ENCODE measurements at regions not wholly inside any gene's neighbourhood (a gene's known extent, or its start where the extent isn't known, plus 50 kb on each side); places are given as distances from the start of the nearest gene placed in this dataset.

- CTCF ChIA-PET = no interaction called here
- intact Hi-C loops (cut with micrococcal nuclease) = no loop called here
Observed at GRCh38 chr2:16000642-16001041, 60.3 kb downstream of the MYCN start.

More at GRCh38 chr2:16000642-16001041, 60.3 kb downstream of the MYCN start:
- no peak overlapping the region for H2BK15ac ChIP-seq (ENCODE audit: low read depth, low read length)
- dilution Hi-C loops (cut with HindIII; ENCODE audit: low sequenced_read_pairs, unreplicated experiment) = no loop called here
- H2AK9ac ChIP-seq (replicated peaks; ENCODE audit: low read depth, low read length, poor library complexity) = no peak overlapping the region
- no peak overlapping the region for H3K56ac ChIP-seq (ENCODE audit: extremely low read depth, insufficient read depth, low read length)
- H2AK5ac ChIP-seq (ENCODE audit: low read depth, low read length) = no peak overlapping the region
- POLR2A ChIA-PET (ENCODE audit: unreplicated experiment) = no interaction called here
- no TSS peak for BruUV-seq (replicated peaks)
- H3K23ac ChIP-seq (ENCODE audit: low read depth, low read length) = no peak overlapping the region
- H3K27ac ChIP-seq (ENCODE audit: insufficient read depth, low read length) = no peak overlapping the region
- H3K4ac ChIP-seq (ENCODE audit: low read depth, low read length) = no peak overlapping the region
- H4K8ac ChIP-seq (ENCODE audit: low read depth in 2 of 2, low read length in 2 of 2) = no peak overlapping the region
- in situ Hi-C loops (cut with MboI; ENCODE audit: low sequenced_read_pairs) = no loop called here
- no peaks in the 10 kb centered on the region for H3K9me1 ChIP-seq (ENCODE audit: insufficient read depth, low read length)
- H3K9me3 ChIP-seq (ENCODE audit: control insufficient read depth, insufficient read depth, low read length) = peaks cover 25% of the 10 kb centered on the region
- no peak overlapping the region for H2BK5ac ChIP-seq (ENCODE audit: low read depth, low read length, poor library complexity, severe bottlenecking)
- no peak overlapping the region for H3K4me3 ChIP-seq (ENCODE audit: insufficient read depth, low read depth, low read length)
- H4K20me1 ChIP-seq (ENCODE audit: insufficient read depth, low read length) = no peaks in the 10 kb centered on the region
- no peak overlapping the region for H2BK120ac ChIP-seq (ENCODE audit: low read depth, low read length)
- ATAC-seq (ENCODE audit: low read depth) (no peak), DNase-seq (no peak)
- no peaks in the 10 kb centered on the region for H3K4me1 ChIP-seq (ENCODE audit: control insufficient read depth, insufficient read depth, low read length)
- no peak overlapping the region for H4K91ac ChIP-seq (ENCODE audit: insufficient read depth, low read depth, low read length)
- no peak overlapping the region for H2BK20ac ChIP-seq (ENCODE audit: low read depth, low read length)
- TF ChIP-seq MAZ (IDR thresholded peaks at IDR 0.05; ENCODE audit: borderline replicate concordance, low read depth, low read length) = no peak
- TF ChIP-seq SMC3 (IDR thresholded peaks at IDR 0.05; ENCODE audit: low read depth, low read length) = no peak
- TF ChIP-seq CTCF (conservative IDR thresholded peaks at IDR 0.05; ENCODE audit: low read depth, low read length) = no peak
- no peak for TF ChIP-seq RFX5 (IDR thresholded peaks at IDR 0.05; ENCODE audit: low read depth, low read length)
- TF ChIP-seq RAD21 (IDR thresholded peaks at IDR 0.05; ENCODE audit: low read length) = no peak
- no peak for TF ChIP-seq CEBPB (IDR thresholded peaks at IDR 0.05; ENCODE audit: low read depth, low read length)
- TF ChIP-seq BHLHE40 (IDR thresholded peaks at IDR 0.05; ENCODE audit: low read depth, low read length) = no peak
- TF ChIP-seq RCOR1 (IDR thresholded peaks at IDR 0.05; ENCODE audit: insufficient replicate concordance, low read length) = no peak
- TF ChIP-seq, protein P1, sequence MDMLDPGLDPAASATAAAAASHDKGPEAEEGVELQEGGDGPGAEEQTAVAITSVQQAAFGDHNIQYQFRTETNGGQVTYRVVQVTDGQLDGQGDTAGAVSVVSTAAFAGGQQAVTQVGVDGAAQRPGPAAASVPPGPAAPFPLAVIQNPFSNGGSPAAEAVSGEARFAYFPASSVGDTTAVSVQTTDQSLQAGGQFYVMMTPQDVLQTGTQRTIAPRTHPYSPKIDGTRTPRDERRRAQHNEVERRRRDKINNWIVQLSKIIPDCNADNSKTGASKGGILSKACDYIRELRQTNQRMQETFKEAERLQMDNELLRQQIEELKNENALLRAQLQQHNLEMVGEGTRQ (IDR thresholded peaks at IDR 0.05; ENCODE audit: low read depth, low read length) = no peak
- TF ChIP-seq MAFK (IDR thresholded peaks at IDR 0.05; ENCODE audit: low read depth, low read length) = no peak
- TF ChIP-seq FOS (IDR thresholded peaks at IDR 0.05; ENCODE audit: low read depth, low read length) = no peak
- TF ChIP-seq, protein P2, sequence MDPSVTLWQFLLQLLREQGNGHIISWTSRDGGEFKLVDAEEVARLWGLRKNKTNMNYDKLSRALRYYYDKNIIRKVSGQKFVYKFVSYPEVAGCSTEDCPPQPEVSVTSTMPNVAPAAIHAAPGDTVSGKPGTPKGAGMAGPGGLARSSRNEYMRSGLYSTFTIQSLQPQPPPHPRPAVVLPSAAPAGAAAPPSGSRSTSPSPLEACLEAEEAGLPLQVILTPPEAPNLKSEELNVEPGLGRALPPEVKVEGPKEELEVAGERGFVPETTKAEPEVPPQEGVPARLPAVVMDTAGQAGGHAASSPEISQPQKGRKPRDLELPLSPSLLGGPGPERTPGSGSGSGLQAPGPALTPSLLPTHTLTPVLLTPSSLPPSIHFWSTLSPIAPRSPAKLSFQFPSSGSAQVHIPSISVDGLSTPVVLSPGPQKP (IDR thresholded peaks at IDR 0.05; ENCODE audit: borderline replicate concordance, low read depth, low read length) = no peak
- no peak for TF ChIP-seq MXI1 (IDR thresholded peaks at IDR 0.05; ENCODE audit: borderline replicate concordance, low read depth, low read length)
- TF ChIP-seq CHD1 (IDR thresholded peaks at IDR 0.05; ENCODE audit: low read depth, low read length) = no peak
- no peak for TF ChIP-seq NFE2L2 (IDR thresholded peaks at IDR 0.05; ENCODE audit: low read depth, low read length)
- no peak for TF ChIP-seq POLR2A (IDR thresholded peaks at IDR 0.05; ENCODE audit: low read depth, low read length)
- H3K18ac ChIP-seq (ENCODE audit: low read depth, low read length) = no peak overlapping the region
- H2AFZ ChIP-seq (replicated peaks; ENCODE audit: low read length, poor library complexity) = no peak overlapping the region
- no peaks in the 10 kb centered on the region for H3K79me1 ChIP-seq (ENCODE audit: low read depth in 1 of 2, low read length in 2 of 2)
- no peaks in the 10 kb centered on the region for H3K36me3 ChIP-seq (ENCODE audit: control insufficient read depth, insufficient read depth, low read length)
- H3K4me2 ChIP-seq (ENCODE audit: low read depth, low read length) = no peak overlapping the region
- no peaks in the 10 kb centered on the region for H3K27me3 ChIP-seq (ENCODE audit: control insufficient read depth, insufficient read depth, low read length)
- H3K14ac ChIP-seq (replicated peaks; ENCODE audit: low read depth, low read length) = no peak overlapping the region
- no peak overlapping the region for H4K5ac ChIP-seq (ENCODE audit: low read depth, low read length)
- 20% methylated on average over 1 of the region's 6 CpGs; no CpG with 5 or more reads in 1 of the 2 experiments for WGBS, 2 experiments (ENCODE audit: extremely low coverage in 2 of 2, insufficient read length in 1 of 2)
- no peak overlapping the region for H3K9ac ChIP-seq (ENCODE audit: low read depth, low read length)

Measured in IMR-90 (cell line).